A673 (cell line): ENCODE measurements at regions not wholly inside any gene's neighbourhood (a gene's known extent, or its start where the extent isn't known, plus 50 kb on each side); places are given as distances from the start of the nearest gene placed in this dataset.

Experiments
- CTCF ChIP-seq: fragments of 300-800, 200-600 bp; sonication (generic); conservative IDR thresholded peaks from 2 replicates; pipeline ENCODE4 v1.5.1; 2017; ENCODE audit warnings: low read depth, mild to moderate bottlenecking, antibody characterized with exemption, low read length, moderate library complexity, mixed read lengths
- EZH2 ChIP-seq: fragments of 200-600 bp; sonication (generic); IDR thresholded peaks from 2 replicates; pipeline ENCODE4 v1.6.1; 2017; ENCODE audit warnings: borderline replicate concordance, low read depth, mild to moderate bottlenecking, mixed read lengths, antibody characterized with exemption, low read length; ENCODE audit not compliant: poor library complexity, severe bottlenecking

GRCh38 chr2:58521803-58522554 lies 280.9 kb upstream of the FANCL start:
- TF ChIP-seq EZH2 (no peak), CTCF (no peak)
